ENCODE measurements at regions not wholly inside any gene's neighbourhood (a gene's known extent, or its start where the extent isn't known, plus 50 kb on each side); places are given as distances from the start of the nearest gene placed in this dataset.

DNA sequence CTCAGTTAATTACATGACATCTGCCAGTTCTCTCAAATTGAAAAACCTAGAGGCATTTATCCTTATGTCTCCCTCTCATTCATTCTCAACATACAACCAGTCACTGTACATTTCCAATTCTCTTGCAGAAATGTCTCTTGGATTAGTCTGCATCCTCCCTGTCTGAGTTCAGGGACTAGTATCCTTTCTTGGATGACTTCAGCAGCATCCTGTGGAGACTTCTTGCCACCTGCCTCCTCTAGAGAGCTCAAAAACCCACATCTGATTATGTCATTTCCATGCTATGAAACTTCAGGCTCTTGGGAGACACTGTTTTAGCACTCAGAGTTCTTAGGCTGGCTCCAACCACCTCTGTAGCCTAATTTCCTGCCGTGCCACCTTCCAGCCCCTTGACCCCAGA lies 515.1 kb upstream of the DIPK2B start:
- TF ChIP-seq, protein P1, sequence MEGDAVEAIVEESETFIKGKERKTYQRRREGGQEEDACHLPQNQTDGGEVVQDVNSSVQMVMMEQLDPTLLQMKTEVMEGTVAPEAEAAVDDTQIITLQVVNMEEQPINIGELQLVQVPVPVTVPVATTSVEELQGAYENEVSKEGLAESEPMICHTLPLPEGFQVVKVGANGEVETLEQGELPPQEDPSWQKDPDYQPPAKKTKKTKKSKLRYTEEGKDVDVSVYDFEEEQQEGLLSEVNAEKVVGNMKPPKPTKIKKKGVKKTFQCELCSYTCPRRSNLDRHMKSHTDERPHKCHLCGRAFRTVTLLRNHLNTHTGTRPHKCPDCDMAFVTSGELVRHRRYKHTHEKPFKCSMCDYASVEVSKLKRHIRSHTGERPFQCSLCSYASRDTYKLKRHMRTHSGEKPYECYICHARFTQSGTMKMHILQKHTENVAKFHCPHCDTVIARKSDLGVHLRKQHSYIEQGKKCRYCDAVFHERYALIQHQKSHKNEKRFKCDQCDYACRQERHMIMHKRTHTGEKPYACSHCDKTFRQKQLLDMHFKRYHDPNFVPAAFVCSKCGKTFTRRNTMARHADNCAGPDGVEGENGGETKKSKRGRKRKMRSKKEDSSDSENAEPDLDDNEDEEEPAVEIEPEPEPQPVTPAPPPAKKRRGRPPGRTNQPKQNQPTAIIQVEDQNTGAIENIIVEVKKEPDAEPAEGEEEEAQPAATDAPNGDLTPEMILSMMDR (IDR thresholded peaks at IDR 0.05): no peak
- TF ChIP-seq POLR2A (IDR thresholded peaks at IDR 0.05): no peak

All from transverse colon (tissue), 3 donors.